Stimulated activated naive B cell treated with anti-CD40 and anti-IgM and Interleukin-4, amounts not matched to agents 10 μg/mL and 1 μg/mL and 100 μg/mL, for 72 hours (primary cell): ENCODE measurements at regions not wholly inside any gene's neighbourhood (a gene's known extent, or its start where the extent isn't known, plus 50 kb on each side); places are given as distances from the start of the nearest gene placed in this dataset.

Experiments
- ATAC-seq, 2 donors: fragments of 150-1000 bp; cut with Tn5 transposase; replicated peaks; 2 replicates each; pipeline ENCODE4 v1.10.0; 2021; ENCODE audit warnings: moderate library complexity in 1 of 2
- DNase-seq: peaks from one replicate; pipeline ENCODE4 v3.0.0; 2021
- H3K27ac Mint-ChIP-seq: one replicate; pipeline ENCODE4 v1.8.0; 2022; ENCODE audit warnings: mild to moderate bottlenecking, mixed read lengths
- H3K27me3 Mint-ChIP-seq, 2 donors: one replicate each; pipeline ENCODE4 v1.8.0; 2022; ENCODE audit warnings: mixed read lengths in 2 of 2
- H3K36me3 Mint-ChIP-seq, 2 donors: one replicate each; pipeline ENCODE4 v1.8.0; 2022; ENCODE audit warnings: mixed read lengths in 2 of 2, mild to moderate bottlenecking in 1 of 2
- H3K4me1 Mint-ChIP-seq, 2 donors: one replicate each; pipeline ENCODE4 v1.8.0; 2022; ENCODE audit warnings: mixed read lengths in 2 of 2, mild to moderate bottlenecking in 1 of 2
- H3K4me3 Mint-ChIP-seq, 2 donors: one replicate each; pipeline ENCODE4 v1.8.0; 2022; ENCODE audit warnings: mild to moderate bottlenecking in 2 of 2, mixed read lengths in 2 of 2, moderate library complexity in 1 of 2
- H3K9me3 Mint-ChIP-seq, 2 donors: one replicate each; pipeline ENCODE4 v1.8.0; 2022; ENCODE audit warnings: mixed read lengths in 2 of 2, mild to moderate bottlenecking in 1 of 2

DNA sequence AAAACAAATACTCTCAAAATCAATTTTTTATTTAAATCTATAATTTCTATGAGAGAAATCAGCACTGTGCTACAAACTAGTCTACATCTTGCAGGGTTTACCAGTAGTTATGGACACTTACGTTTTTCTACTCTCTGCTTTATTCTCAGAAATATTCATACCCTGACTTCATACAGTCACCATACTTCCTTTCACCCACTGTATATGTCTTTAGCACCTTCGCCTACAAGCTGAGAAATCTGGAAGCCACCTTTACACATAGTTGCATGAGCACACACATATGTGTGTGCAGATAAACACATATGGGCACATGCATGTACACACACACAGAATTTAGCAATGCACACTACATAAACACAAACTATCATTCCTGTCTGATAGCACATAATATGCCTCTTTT is 177.0 kb downstream of the ST8SIA4 start:
- Mint-ChIP-seq H3K9me3 (no peaks in the 10 kb centered on the region), H3K27me3 (no peaks in the 10 kb centered on the region), H3K27ac (no peak overlapping the region), H3K4me1 (peaks cover 0 to 1% of the 10 kb centered on the region in 2 donors), H3K36me3 (no peaks in the 10 kb centered on the region), H3K4me3 (no peak overlapping the region)
- no peak for DNase-seq
- ATAC-seq, result no peak

DNA sequence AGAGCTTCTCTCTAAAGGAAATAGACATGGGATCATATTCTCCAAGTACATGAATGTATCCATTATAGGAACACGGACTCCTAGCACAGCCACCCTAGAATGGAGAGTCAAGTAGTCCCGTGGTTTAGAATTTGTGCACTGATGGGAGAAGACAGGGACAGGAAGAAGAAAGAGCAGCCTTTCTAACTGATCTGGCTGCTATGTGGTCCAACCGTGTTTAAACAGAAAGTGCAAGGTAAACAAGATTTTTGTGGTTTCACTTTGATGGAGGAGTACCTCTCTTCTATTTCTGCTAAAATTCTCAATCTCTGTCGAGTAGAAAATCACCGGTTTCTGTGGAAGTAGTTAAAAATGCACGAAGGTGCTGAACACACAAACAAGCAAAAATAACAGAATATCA is 171.3 kb downstream of the ST8SIA4 start:
- Mint-ChIP-seq H3K36me3 (no peaks in the 10 kb centered on the region), H3K9me3 (no peaks in the 10 kb centered on the region), H3K4me3 (peak overlapping the region; percentile 76 to 77), H3K27ac (peak overlapping the region; percentile 71), H3K27me3 (no peaks in the 10 kb centered on the region), H3K4me1 (peaks cover 6 to 7% of the 10 kb centered on the region in 2 donors)
- ATAC-seq (peak; percentile 76 to 87), DNase-seq (no peak)

DNA sequence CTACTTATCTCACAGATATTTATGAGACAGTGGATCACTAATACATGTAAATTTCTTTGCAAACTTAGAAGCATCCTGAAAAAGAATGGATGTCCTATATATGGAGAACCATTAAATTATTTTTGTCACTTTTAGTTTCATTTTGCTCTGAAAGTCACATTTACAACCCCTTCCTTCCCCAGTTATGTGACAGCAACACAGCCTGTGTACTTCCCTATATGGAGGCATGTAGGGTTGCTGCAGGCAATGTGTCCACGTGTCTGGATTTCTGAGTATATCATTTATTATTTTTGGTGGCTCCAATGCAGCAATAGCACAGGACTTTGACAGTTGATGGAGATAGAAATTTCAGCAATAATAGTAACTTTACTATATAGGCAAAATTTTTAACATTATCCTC is 156.4 kb downstream of the ST8SIA4 start:
- H3K27me3 Mint-ChIP-seq, result no peaks in the 10 kb centered on the region
- peaks cover 4 to 8% of the 10 kb centered on the region in 2 donors for H3K4me1 Mint-ChIP-seq
- DNase-seq, result no peak
- H3K9me3 Mint-ChIP-seq, result no peaks in the 10 kb centered on the region
- H3K4me3 Mint-ChIP-seq, result peak overlapping the region in 1 of 2 donors; percentile 48
- no peak overlapping the region for H3K27ac Mint-ChIP-seq
- H3K36me3 Mint-ChIP-seq, result no peaks in the 10 kb centered on the region
- ATAC-seq, result peak; percentile 73 to 78

DNA sequence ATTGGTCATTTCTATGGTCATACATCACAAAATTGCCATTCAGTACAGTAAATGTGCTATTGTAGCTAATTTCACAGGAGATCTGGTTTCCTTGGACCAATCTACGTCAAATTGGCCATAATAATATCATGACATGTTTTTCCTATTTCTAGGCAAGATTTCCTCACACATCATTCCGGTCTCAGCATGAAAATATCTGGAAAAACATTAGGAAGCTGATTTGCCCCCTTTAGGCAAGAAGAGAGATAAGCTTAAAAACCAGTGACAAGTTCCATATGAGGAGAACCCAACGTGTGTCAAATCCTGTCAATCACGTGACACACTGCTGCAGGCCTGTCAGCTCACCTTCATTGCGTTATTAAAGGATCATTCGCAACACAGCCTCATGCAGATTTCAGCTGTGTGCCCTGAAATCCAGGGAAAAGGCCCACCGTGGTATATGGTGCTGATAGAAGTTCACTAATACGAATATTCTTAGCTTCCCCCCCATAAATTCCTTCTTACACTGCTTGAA is 153.3 kb downstream of the ST8SIA4 start:
- peaks cover 4 to 8% of the 10 kb centered on the region in 2 donors for H3K4me1 Mint-ChIP-seq
- ATAC-seq (no peak), DNase-seq (no peak)
- peaks cover 0 to 5% of the 10 kb centered on the region in 2 donors for H3K27me3 Mint-ChIP-seq
- no peaks in the 10 kb centered on the region for H3K9me3 Mint-ChIP-seq
- H3K36me3 Mint-ChIP-seq, result no peaks in the 10 kb centered on the region
- H3K4me3 Mint-ChIP-seq, result no peak overlapping the region
- no peak overlapping the region for H3K27ac Mint-ChIP-seq

DNA sequence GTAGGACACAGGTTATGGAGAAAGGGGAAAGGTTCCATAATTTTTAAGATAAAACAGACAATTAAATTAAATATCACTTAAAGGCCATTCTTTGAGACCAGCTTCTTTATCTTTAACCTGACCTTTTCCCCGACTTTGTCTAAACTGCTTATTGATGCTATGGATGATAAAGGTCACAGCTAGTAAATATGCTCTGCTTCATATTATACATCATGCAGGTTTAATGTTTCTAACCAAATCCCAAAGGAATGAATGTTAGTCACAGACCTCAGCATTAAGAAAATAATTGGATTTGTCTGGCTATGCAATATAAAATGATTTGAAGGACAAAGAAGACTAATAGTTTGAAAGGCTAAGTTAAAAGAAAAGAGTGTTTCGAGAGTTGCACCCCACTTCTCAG is 147.6 kb downstream of the ST8SIA4 start:
- no peaks in the 10 kb centered on the region for H3K9me3 Mint-ChIP-seq
- H3K36me3 Mint-ChIP-seq, result no peaks in the 10 kb centered on the region
- no peak overlapping the region for H3K27ac Mint-ChIP-seq
- DNase-seq (no peak), ATAC-seq (no peak)
- H3K4me1 Mint-ChIP-seq, result no peaks in the 10 kb centered on the region
- H3K4me3 Mint-ChIP-seq, result no peak overlapping the region
- H3K27me3 Mint-ChIP-seq, result peaks cover 0 to 5% of the 10 kb centered on the region in 2 donors
